T1000 (cell line): ENCODE measurements at regions not wholly inside any gene's neighbourhood (a gene's known extent, or its start where the extent isn't known, plus 50 kb on each side); places are given as distances from the start of the nearest gene placed in this dataset.

Experiments used
- DNase-seq: peaks from one replicate; lab custom pipeline; 2025; ENCODE audit warnings: mixed read lengths; lab: John Stamatoyannopoulos, UW

DNA sequence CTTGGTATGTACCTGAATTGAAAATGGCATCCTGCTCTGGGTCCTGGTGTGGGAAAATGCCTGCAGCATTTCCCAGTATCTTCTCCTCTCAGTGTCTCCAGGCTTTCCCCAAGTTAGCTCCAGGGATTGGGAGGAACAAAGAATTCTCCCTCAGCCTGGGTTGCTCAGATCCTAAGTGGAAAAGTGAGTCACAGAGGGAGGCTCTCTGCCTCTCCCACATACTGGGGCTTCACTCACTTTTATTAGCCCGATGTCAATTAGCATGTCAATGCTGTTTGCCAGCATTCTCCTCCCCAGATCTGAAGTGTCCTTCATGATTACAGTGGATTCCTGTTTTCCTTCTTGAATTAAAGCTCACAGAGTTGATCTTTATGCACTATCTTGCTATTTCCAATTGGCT, 655.0 kb downstream of the EPHA3 start:
- DNase-seq = no peak

DNA sequence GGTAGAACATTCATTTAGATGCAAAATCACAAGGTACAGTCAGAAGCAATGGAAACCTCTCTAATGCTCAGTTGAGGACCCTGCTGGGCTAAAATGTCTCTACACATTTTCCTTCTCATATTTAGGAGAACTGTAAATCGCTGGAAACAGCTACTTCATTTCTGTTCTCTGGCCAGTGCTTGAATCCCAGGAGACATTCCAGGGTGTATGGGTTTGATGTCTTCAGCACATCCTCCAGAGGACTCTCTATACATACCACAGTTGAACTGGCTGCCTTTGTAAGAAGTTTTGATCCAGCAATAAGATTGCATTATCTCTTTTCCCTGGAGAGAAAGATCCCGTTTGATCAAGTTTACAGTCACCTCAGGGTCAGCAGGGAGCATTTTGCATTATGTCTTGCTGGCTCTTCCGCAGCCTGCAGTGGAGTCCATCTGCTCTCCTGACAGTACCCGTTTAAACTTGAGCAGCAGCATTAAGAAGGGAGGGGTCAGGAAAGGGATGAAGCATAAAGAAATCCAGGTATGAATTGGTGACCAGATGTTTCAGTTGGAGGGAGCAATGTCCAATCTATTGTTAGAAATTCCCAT, 676.0 kb downstream of the EPHA3 start:
- no peak for DNase-seq

DNA sequence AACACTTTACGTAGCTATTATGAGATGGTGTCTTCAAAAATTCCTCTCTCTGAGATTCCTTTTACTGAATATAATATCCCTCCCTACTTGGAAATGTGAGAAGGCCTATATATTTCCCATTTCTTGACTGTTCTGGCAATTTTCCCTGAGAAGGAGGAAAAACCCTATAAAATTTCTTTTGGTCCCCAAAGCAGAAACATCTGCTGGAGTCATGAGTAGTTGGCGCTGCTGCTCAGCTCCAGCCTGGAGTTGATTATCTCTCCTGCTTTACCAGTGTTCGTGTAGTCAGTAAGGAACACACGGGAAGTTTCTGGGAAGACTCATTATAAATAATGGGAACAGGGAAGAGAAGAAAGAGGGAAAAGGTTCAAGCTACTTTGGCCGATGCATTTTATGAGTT, 680.1 kb downstream of the EPHA3 start:
- no peak for DNase-seq

DNA sequence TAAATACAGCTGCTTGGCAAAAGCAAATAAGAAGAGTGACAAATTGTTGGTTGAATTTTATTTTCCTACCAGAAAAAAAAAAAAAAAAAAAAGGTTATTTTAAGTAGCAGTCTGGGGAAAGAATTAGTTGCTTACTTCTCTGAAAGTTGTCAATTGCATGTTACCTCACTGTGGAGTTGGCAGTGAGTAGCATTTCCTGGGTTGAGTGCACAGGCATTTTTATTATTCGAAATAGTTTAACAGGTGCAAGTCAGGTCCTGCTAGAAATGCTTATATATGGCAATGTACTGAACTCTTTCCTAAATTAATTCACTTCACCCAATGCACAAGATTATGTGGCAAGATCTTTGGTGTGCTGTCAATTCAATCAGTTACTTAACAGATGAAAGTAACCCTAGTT, 680.6 kb downstream of the EPHA3 start:
- no peak for DNase-seq

DNA sequence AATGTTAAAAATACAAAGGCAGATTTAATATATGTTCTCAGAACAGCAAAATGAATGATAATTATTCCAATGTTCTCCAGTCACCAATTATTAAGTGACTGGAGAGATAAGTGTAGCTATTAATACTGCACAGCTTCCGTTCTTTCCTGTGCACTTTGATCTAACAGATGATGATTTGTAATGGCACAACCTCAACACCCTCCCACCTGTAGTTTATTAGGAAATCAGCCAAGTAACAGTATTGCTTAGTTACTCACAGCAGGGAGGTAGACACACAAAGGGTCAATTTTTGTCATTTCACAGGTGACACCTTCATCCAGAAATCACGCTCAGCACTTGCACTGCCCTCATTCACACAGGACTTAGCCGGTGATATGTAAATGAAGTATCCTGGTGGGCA, 688.1 kb downstream of the EPHA3 start:
- no peak for DNase-seq

DNA sequence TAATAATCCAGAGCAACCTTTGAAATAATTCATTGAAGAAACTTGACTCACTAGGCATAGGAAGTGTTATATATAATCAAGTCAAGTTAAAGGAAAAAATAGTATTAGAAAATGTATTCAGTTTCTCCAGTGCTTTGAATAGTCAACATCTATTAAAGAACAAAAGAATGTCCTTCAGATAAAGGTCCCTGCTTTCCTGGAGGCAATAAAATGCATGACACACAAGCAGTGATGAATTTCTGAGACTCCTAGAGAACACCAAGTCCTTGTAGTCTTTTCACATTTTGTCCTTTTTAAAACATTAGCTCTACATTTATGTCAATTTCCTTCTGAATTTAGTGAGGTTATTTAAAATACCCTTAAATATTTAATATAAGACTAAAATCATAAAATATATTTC, 695.5 kb downstream of the EPHA3 start:
- DNase-seq = no peak

DNA sequence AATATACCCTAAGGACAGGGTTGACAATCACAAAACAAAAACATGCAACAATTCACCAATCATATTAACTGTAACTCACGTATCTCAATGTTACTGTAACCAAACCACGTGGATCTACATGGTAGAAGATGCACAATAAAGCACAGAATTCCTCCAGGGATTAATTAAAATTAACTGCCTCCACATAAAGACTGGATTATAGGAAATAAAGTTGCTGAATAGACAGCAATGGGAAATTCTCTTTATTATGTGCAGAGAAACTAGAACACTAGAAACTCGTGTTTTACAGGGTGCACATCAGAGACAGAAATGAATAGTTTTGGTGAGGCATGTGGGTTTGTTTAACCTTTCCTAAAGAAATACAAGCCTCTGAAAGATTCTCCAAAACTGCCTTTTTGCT, 696.3 kb downstream of the EPHA3 start:
- DNase-seq = no peak

DNA sequence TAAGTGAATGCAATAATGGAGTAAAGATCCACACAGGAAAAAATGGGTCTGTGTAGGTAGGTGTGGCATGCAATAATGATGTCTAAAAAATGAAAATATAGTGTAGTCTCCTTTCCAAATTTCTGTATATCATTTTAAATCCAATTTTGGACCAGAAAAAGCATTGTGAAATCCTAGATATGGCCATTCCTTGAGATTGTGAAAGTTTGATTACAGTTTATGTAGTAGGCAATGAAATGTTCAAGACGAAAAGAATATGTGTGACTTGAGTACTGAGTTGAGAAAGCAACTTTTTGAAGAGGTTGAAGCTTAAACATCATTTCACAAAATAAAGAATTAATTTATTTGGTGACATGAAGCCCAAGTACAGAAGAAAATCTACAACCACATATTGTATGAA, 698.7 kb downstream of the EPHA3 start:
- no peak for DNase-seq

DNA sequence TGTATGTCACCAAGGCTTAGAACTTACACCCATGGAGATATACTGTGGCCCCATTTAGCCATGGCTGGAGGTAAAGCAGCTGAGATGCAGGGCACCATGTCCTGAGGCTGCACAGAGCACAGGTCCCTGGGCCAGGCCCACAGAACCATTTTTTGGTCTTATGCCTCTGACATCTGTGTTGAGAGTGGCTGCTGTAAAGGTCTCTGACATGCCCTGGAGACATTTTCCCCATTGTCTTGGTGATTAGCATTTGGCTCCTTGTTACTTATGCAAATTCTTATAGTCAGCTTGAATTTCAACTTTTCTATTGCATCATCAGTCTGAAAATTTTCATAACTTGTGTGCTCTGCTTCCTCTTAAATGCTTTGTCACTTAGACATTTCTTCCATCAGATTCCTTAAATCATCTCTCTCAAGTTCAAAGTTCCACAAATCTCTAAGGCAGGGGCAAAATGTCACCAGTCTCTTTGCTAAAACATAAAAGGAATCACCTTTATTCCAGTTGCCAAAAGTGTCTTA, 701.3 kb downstream of the EPHA3 start:
- no peak for DNase-seq

DNA sequence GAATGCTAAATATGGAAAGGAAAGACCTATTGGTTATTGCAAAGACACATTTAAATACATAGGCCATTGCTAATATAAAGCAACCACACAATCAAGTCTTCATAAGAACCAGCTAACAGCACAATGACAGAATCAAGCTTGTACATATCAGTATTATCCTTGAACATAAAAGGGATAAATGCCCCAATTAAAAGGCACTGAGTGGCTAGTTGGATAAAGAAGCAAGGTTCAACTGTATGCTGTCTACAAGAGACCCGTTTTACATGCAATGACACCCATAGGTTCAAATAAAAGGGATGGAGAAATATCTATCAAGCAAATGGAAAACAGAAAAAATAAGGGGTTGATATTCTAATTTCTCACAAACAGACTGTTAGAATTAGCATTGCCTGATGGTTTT, 706.1 kb downstream of the EPHA3 start:
- no peak for DNase-seq

DNA sequence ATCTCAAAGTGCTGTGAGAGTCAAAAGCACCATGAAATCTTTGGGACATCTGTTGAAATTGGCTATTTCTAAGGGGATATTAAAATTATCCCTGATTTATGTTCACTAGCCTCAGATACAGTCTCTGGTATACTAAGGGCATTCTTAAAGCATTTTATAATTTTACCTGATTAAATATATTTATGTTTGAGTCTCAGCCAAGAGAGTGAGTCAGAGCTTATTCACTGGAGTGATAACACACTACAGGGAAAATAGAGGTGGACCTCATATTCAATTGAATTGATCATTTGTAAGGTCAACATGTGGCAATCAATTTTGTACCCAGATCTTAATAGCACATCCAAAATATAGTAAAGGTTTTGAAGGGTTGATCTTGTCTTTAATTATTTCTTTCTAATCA, 733.6 kb downstream of the EPHA3 start:
- DNase-seq = no peak

DNA sequence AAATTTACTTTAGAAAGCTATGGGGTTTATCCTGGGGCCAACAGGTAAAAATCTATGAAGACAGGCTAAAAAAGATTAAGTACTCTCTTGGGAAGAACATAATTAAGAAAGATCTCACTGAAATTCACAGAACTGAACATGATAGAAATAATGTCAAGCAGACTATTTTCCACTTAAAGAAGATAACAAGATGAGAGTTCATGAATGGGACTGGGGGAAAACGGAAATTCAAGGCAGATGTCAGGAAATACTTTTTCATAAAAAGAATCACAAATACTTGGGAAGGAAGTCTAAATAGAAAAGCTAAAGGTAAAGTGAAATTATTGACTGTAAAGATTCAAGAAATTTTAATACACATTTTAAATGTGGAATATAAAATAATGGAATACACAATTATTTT, 737.6 kb downstream of the EPHA3 start:
- DNase-seq = no peak

DNA sequence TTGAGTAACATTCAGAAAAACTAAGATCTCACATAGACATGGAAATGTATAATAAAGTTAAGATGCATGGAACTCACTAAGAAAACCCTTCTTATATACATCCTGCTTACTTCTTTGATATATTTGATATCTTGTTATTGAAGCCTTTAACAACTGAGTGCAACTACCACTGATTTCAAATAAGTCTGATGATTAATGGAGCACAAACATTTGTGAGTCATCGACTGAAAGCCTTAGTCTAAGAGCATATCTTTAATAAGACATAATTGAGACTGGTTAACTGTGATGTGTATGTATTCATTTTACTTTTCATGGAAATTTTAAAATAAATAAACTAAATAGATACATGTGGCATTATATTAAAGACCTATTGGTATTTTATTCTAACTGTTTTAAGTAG, 740.5 kb downstream of the EPHA3 start:
- DNase-seq = no peak

DNA sequence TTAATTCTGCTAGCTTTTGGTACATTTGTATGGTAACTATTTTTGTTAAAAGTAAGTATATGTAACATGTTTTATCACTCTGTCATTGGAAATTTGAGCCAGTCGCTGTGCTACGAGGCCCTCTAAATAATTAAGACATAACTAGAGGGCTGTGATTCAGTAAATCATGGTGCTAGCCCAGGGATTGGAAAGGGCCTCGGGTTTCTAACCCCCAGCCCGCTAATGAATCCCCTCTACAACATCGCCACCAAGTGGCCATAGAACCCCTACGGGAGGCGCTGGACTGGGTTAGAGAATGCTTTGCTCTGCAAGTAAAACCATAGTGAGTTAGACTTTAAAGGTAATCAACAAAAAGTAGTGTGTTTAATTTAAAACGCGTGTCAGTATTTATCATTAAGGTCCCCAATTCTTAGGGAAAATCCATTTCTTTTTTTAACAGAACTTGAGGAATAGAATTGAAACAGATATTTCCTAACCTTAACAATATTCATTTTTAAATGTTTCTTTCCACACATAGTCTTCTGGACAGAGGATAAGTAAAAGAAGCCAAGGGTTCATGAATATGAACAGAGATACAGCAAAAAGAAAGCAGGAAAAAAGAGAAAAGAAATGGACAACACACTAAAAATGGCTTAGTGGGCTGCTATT, 744.7 kb downstream of the EPHA3 start:
- DNase-seq = no peak

DNA sequence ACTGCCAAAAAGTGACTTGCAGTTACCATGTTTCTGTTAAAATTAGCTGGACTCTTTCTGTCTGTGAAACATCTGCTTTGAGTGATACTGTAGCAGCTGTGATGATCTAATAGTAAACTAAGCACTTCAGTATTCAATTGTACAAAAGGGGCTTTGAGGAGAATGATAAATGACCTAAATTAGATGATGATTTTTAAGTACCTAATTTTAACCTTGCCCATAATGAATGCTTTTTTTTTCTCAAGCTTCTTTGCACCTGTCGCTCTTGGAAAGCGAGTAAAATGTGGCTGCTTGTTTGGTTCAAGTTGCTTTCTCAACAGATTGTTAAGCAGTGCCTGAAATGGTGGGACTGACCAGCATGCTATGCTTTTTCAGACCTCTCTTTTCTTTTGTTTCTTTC, 752.3 kb downstream of the EPHA3 start:
- DNase-seq = no peak

DNA sequence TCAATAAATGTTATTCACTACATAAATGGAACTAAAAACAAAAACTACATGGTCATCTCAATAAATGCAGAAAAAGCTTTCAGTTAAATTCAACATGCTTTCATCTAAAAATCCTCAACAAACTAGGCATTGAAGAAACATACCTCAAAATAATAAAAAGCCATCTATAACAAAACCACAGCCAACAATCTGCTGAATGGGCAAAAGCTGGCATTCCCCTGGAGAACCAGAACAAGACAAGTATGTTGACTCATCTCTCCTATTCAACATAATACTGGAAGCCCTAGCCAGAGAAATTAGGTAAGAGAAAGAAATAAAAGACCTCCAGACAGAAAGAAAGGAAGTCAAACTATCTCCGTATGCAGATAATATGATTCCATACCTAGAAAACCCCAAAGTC, 759.9 kb downstream of the EPHA3 start:
- no peak for DNase-seq

DNA sequence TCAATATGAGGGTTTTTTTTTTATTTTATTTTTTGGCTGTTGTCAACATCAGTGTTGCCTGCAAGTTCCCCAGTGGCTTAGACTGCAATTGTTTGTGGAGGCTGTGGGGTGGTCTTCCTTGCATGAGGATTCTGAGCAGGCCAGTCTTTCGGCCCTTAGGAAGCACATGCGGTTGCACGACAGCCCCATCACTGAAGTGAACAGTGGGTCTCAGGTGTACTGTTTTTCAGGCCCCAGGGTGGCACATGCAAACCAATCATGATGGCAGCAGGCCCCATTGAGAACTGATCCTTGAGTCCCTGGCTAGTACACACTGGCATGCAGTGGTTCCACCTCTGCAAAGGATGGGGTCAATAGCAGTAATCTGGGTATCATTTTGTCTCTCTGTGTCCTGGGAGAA, 768.7 kb downstream of the EPHA3 start:
- no peak for DNase-seq

DNA sequence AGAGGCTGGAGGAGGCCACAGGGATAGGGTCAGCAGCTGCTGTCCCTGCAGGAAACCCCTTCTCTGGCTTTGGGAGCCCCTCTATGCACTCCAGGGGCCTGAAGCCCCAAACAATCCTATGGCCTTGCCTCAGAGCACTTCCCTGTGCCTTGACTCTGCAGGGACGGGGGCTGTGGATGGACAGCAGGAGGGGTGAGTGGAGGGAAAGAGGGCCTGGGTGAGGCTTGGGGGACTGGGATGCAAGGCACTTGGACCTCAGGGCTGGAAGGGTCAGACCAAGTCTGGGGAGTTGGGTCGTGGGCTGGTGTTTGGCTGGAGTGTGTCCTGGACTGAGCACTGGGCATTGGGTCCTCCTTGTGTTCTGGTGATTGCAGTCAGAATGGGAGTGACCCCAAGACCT, 769.8 kb downstream of the EPHA3 start:
- no peak for DNase-seq

DNA sequence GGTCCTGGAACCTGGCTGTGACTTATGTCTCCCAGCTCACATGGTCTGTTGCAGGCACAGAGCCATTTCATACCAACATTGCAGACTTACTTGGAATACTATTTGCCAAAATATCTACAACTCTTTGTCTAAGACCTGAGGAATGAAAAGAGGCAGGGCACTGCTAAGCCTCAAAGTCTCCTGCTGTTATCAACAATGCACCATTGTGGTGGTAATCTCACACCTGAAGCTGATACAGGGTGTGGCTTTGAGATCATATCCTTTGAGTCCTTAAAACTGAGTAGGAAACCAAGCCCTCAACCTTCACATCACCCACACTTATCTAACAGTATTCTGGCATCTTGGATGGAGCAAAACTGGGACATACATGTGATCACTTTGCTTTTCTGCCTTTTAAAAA, 782.0 kb downstream of the EPHA3 start:
- DNase-seq = no peak

DNA sequence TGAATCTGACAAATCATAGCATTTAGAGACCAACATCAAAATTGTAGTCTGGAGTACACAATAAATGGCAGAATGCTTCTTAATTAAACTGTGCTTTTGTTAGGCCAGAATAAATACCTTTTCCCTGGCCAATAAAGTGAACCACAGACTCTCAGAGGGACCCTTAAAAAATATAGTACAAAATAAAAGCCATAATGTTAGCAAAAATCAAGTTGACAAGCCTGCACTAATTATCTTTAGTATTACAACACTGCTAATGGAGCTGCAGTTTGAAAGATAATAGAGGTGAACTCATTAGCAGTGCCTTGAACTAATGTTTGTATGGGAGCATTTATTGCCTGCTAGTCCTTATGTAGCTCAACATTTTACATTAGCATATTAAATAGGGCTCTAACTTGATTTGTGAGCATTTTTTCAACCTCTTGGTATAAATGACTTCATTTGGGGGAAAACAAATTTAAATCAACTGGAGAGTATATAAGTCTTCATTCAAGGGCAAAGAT, 801.3 kb downstream of the EPHA3 start:
- no peak for DNase-seq

DNA sequence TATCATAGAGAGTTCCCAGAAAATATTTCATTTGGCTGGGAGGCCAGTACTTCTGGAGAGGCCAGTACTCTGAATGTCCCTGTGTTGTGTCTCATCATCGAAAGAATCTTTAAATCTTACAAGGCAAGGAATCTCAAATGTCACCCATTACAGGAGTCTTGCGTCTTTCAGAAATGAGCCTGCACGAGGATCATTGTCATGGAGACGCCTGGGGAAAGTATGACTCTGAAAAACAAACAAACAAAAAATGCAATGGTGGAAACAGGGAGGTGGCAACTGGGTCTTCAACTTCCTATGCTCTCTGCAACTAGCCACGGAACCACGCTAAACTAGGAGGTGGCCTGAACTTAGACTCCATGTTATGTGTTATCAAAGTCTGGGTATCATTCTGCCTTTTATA, 804.6 kb downstream of the EPHA3 start:
- no peak for DNase-seq

DNA sequence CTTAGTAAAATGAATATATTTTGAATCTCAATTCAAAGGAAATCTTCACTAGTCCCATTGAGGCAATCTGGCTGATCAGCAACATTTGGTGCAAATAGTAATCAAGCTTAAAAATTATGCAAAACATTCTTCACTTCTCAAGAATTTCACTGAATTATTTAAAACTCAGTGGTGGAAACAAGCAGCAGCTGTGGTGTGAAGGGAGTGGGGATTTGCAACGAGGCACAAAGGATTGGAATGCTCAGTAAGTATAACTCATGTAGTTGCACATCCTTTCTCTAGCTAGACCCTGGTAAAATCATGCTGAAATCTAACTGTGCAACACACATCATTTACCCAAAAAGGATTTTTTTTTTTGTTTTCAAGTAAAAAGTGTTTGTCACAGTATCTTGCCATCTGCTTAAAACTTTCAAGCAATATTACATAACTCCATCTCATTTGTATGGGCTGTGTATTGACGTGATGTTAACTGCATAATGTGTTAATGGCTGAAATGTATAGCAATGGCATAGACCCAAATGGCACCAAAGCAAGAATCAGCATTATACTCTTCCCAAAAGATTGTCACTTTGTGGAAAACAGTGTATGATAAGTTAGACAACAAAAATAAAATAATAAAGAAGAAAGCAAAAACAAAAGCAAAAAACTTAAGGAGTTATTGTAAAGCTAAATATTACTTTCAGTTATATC, 816.6 kb downstream of the EPHA3 start:
- no peak for DNase-seq

DNA sequence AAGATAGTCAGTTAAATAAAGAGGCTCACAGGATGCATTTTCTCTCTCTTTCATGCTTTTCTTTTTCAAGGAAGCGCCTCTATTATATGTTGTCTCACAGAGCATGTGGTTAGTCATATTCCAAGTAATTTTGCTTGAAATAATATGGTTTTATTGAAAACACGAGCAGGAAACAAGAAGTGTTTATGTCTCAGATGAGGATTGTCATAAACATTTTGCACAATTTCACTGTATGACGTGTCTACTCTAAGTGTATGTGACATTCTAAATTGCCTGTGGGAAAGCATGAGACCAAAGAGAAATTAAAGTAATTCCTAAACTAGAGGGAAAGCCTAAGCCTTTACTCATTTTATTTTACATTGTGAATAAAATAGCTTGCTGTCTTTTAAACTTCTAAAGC, 818.6 kb downstream of the EPHA3 start:
- no peak for DNase-seq
